ENCODE measurements at regions not wholly inside any gene's neighbourhood (a gene's known extent, or its start where the extent isn't known, plus 50 kb on each side); places are given as distances from the start of the nearest gene placed in this dataset.

DNA sequence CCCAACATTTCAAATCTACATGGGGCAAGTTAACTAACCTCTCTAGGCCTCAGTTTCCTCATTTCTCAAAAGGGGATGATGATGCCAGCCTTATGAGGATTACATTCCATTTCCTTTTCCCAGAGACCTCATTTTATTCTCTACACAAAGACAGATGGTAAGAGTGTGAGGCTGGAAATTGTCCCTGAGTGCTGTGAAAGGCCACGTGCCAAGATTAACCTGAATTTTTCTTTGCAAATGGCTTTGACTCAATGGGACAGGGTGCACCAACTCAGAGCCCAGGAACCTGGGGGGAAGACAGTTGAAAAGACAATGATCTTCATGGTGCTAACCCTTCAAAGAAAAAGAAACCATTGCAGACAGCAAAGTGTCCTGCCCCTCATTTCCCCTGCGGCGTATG is 332.8 kb downstream of the TMEM114 start:
- H3K4me1 Mint-ChIP-seq = peaks cover 19% of the 10 kb centered on the region
- H3K4me3 Mint-ChIP-seq = no peak overlapping the region
- TF ChIP-seq, protein P1, sequence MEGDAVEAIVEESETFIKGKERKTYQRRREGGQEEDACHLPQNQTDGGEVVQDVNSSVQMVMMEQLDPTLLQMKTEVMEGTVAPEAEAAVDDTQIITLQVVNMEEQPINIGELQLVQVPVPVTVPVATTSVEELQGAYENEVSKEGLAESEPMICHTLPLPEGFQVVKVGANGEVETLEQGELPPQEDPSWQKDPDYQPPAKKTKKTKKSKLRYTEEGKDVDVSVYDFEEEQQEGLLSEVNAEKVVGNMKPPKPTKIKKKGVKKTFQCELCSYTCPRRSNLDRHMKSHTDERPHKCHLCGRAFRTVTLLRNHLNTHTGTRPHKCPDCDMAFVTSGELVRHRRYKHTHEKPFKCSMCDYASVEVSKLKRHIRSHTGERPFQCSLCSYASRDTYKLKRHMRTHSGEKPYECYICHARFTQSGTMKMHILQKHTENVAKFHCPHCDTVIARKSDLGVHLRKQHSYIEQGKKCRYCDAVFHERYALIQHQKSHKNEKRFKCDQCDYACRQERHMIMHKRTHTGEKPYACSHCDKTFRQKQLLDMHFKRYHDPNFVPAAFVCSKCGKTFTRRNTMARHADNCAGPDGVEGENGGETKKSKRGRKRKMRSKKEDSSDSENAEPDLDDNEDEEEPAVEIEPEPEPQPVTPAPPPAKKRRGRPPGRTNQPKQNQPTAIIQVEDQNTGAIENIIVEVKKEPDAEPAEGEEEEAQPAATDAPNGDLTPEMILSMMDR (IDR thresholded peaks at IDR 0.05) = no peak
- DNase-seq = no peak
- H3K9me3 Mint-ChIP-seq = peaks cover 9% of the 10 kb centered on the region
- H3K27me3 Mint-ChIP-seq (ENCODE audit: low read depth, poor library complexity) = peaks cover 13% of the 10 kb centered on the region
- no peaks in the 10 kb centered on the region for H3K36me3 Mint-ChIP-seq (ENCODE audit: low read depth)
- H3K27ac Mint-ChIP-seq = no peak overlapping the region

- no peak overlapping the region for H3K4me3 Mint-ChIP-seq
- H3K27ac Mint-ChIP-seq = no peak overlapping the region
- H3K36me3 Mint-ChIP-seq (ENCODE audit: low read depth) = no peaks in the 10 kb centered on the region
- H3K4me1 Mint-ChIP-seq = peaks cover 31% of the 10 kb centered on the region
- TF ChIP-seq, protein P1 (IDR thresholded peaks at IDR 0.05) = no peak
- peaks cover 10% of the 10 kb centered on the region for H3K27me3 Mint-ChIP-seq (ENCODE audit: low read depth, poor library complexity)
- no peaks in the 10 kb centered on the region for H3K9me3 Mint-ChIP-seq
- DNase-seq = no peak
These were observed 335.9 kb downstream of the TMEM114 start for GRCh38 chr16:8254405-8254804.

GRCh38 chr16:8253718-8254117 is 336.6 kb downstream of the TMEM114 start:
- H3K27ac Mint-ChIP-seq = no peak overlapping the region
- H3K4me3 Mint-ChIP-seq = no peak overlapping the region
- H3K9me3 Mint-ChIP-seq = no peaks in the 10 kb centered on the region
- no peak for DNase-seq
- H3K27me3 Mint-ChIP-seq (ENCODE audit: low read depth, poor library complexity) = peaks cover 8% of the 10 kb centered on the region
- peaks cover 31% of the 10 kb centered on the region for H3K4me1 Mint-ChIP-seq
- H3K36me3 Mint-ChIP-seq (ENCODE audit: low read depth) = no peaks in the 10 kb centered on the region
- TF ChIP-seq, protein P1 (IDR thresholded peaks at IDR 0.05) = no peak

GRCh38 chr16:8251727-8252126 is 338.6 kb downstream of the TMEM114 start:
- Mint-ChIP-seq H3K27ac (no peak overlapping the region), H3K27me3 (ENCODE audit: low read depth, poor library complexity) (peaks cover 6% of the 10 kb centered on the region), H3K36me3 (ENCODE audit: low read depth) (no peaks in the 10 kb centered on the region), H3K4me1 (peaks cover 40% of the 10 kb centered on the region), H3K4me3 (no peak overlapping the region), H3K9me3 (no peaks in the 10 kb centered on the region)
- TF ChIP-seq, protein P1 (IDR thresholded peaks at IDR 0.05) = no peak
- DNase-seq = no peak

DNA sequence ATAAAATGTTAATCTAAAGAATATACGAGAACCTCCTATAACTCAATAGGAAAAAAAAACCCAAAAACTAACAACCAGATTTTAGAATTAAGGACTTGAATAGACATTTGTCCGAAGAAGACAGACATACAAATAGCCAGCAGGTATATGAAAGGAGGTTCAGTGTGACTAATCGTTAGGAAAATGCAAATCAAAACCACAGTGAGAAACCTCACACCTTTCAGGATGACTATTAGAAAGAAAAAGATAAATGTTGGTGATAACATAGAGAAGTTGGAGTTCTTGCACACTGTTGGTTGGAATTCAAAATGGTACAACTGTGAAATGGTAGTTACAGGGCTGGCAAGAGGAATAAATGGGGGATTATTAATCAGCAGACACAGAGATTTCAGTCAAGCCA is 339.0 kb downstream of the TMEM114 start:
- no peak for DNase-seq

GRCh38 chr16:8247993-8248392 is 342.3 kb downstream of the TMEM114 start:
- no peak for DNase-seq
- Mint-ChIP-seq H3K9me3 (no peaks in the 10 kb centered on the region), H3K27ac (peak overlapping the region; percentile 40), H3K27me3 (ENCODE audit: low read depth, poor library complexity) (no peaks in the 10 kb centered on the region), H3K4me1 (peaks cover 46% of the 10 kb centered on the region), H3K36me3 (ENCODE audit: low read depth) (no peaks in the 10 kb centered on the region), H3K4me3 (peak overlapping the region; percentile 60)
- TF ChIP-seq, protein P1 (IDR thresholded peaks at IDR 0.05) = no peak

More for the DNA sequence above, 339.0 kb downstream of the TMEM114 start:
- TF ChIP-seq, protein P1 (IDR thresholded peaks at IDR 0.05) = no peak
- no peaks in the 10 kb centered on the region for H3K36me3 Mint-ChIP-seq (ENCODE audit: low read depth)
- no peaks in the 10 kb centered on the region for H3K9me3 Mint-ChIP-seq
- peaks cover 6% of the 10 kb centered on the region for H3K27me3 Mint-ChIP-seq (ENCODE audit: low read depth, poor library complexity)
- H3K4me1 Mint-ChIP-seq = peaks cover 41% of the 10 kb centered on the region
- no peak overlapping the region for H3K27ac Mint-ChIP-seq
- H3K4me3 Mint-ChIP-seq = no peak overlapping the region

Data from nephron progenitor cell (in vitro differentiated cells).